Type B pancreatic cell (in vitro differentiated cells): ENCODE measurements at regions not wholly inside any gene's neighbourhood (a gene's known extent, or its start where the extent isn't known, plus 50 kb on each side); places are given as distances from the start of the nearest gene placed in this dataset.

ENCODE experiments used
- DNase-seq: peaks from one replicate; pipeline ENCODE4 v3.0.0; 2021; ENCODE audit warnings: mixed read lengths; ENCODE audit not compliant: unreplicated experiment; ENCODE audit errors: extremely low spot score
- H3K27ac Mint-ChIP-seq: 2 replicates; pipeline ENCODE4 v1.8.0; 2021; ENCODE audit warnings: mild to moderate bottlenecking, mixed read lengths
- H3K27me3 Mint-ChIP-seq: 2 replicates; pipeline ENCODE4 v1.8.0; 2021; ENCODE audit warnings: mixed read lengths
- H3K36me3 Mint-ChIP-seq: 2 replicates; pipeline ENCODE4 v1.8.0; 2021; ENCODE audit warnings: mixed read lengths
- H3K4me1 Mint-ChIP-seq: one replicate; pipeline ENCODE4 v1.8.0; 2021; ENCODE audit warnings: mixed read lengths; ENCODE audit not compliant: unreplicated experiment
- H3K4me3 Mint-ChIP-seq: 2 replicates; pipeline ENCODE4 v1.8.0; 2021; ENCODE audit warnings: mild to moderate bottlenecking, mixed read lengths
- H3K9me3 Mint-ChIP-seq: 2 replicates; pipeline ENCODE4 v1.8.0; 2021; ENCODE audit warnings: mixed read lengths
- TF ChIP-seq, protein P1 (sequence below): fragments of 200-600 bp; sonication (generic); conservative IDR thresholded peaks from 2 replicates; pipeline ENCODE4 v1.5.0; 2021; ENCODE audit warnings: antibody characterized with exemption, mild to moderate bottlenecking

GRCh38 chr20:48211847-48212246 lies 426.6 kb upstream of the SULF2 start:
- TF ChIP-seq, protein P1, sequence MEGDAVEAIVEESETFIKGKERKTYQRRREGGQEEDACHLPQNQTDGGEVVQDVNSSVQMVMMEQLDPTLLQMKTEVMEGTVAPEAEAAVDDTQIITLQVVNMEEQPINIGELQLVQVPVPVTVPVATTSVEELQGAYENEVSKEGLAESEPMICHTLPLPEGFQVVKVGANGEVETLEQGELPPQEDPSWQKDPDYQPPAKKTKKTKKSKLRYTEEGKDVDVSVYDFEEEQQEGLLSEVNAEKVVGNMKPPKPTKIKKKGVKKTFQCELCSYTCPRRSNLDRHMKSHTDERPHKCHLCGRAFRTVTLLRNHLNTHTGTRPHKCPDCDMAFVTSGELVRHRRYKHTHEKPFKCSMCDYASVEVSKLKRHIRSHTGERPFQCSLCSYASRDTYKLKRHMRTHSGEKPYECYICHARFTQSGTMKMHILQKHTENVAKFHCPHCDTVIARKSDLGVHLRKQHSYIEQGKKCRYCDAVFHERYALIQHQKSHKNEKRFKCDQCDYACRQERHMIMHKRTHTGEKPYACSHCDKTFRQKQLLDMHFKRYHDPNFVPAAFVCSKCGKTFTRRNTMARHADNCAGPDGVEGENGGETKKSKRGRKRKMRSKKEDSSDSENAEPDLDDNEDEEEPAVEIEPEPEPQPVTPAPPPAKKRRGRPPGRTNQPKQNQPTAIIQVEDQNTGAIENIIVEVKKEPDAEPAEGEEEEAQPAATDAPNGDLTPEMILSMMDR: no peak
- Mint-ChIP-seq H3K27ac (no peak overlapping the region), H3K4me1 (peaks cover 31% of the 10 kb centered on the region), H3K36me3 (no peaks in the 10 kb centered on the region), H3K27me3 (peaks cover 9% of the 10 kb centered on the region), H3K9me3 (no peaks in the 10 kb centered on the region), H3K4me3 (no peak overlapping the region)
- no peak for DNase-seq

DNA sequence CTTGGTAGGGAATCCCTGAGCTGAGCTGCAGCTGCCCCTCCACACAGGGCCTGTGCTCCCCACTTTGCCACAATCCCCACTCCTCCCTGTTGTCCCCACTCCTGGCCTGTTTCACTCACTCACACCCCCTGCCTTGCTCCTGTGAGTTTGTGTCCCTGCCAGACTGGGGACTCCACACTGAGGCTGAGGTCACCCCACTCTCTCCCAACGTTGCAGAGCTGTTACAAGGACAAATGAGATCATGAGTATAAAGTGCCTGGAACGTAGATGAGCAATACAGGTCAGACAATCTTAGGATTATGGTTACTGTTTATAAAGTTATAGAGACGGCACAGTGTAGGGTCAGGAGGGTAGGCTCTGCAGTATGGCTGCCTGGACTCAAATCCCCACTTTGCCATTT lies 426.0 kb upstream of the SULF2 start:
- DNase-seq: no peak
- Mint-ChIP-seq H3K9me3 (no peaks in the 10 kb centered on the region), H3K36me3 (no peaks in the 10 kb centered on the region), H3K27ac (no peak overlapping the region), H3K4me3 (no peak overlapping the region), H3K4me1 (peaks cover 32% of the 10 kb centered on the region), H3K27me3 (peaks cover 9% of the 10 kb centered on the region)
- TF ChIP-seq, protein P1: no peak

- peaks cover 26% of the 10 kb centered on the region for H3K4me1 Mint-ChIP-seq
- peaks cover 9% of the 10 kb centered on the region for H3K27me3 Mint-ChIP-seq
- H3K9me3 Mint-ChIP-seq: no peaks in the 10 kb centered on the region
- TF ChIP-seq, protein P1: no peak
- no peak overlapping the region for H3K4me3 Mint-ChIP-seq
- H3K27ac Mint-ChIP-seq: no peak overlapping the region
- no peak for DNase-seq
- H3K36me3 Mint-ChIP-seq: no peaks in the 10 kb centered on the region
These were observed 425.1 kb upstream of the SULF2 start for GRCh38 chr20:48210111-48211027.

DNA sequence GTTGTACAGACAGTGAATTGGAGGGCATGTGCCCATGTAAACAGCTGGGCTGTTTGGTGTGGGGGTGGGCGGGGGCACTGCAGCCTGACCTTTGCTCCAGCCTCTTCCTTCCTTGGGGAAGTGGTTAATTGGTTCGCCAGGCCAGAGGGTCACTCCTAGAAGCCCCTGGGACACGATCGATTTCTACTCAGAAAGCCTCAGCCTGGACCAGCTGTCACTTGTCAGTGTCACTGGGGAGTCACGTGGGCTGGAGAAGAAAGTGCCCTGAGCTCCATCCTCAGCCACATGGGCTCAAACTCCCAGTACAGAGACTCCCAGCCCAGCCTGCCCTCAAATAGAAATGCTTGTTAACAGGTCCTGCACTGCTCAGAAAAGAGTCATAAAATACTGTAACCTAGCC lies 423.8 kb upstream of the SULF2 start:
- TF ChIP-seq, protein P1: no peak
- H3K4me1 Mint-ChIP-seq: peaks cover 20% of the 10 kb centered on the region
- no peak overlapping the region for H3K4me3 Mint-ChIP-seq
- H3K9me3 Mint-ChIP-seq: no peaks in the 10 kb centered on the region
- no peak overlapping the region for H3K27ac Mint-ChIP-seq
- no peak for DNase-seq
- H3K36me3 Mint-ChIP-seq: no peaks in the 10 kb centered on the region
- H3K27me3 Mint-ChIP-seq: peaks cover 9% of the 10 kb centered on the region

- H3K36me3 Mint-ChIP-seq: no peaks in the 10 kb centered on the region
- no peak overlapping the region for H3K27ac Mint-ChIP-seq
- H3K9me3 Mint-ChIP-seq: no peaks in the 10 kb centered on the region
- TF ChIP-seq, protein P1: no peak
- H3K4me1 Mint-ChIP-seq: peaks cover 19% of the 10 kb centered on the region
- H3K27me3 Mint-ChIP-seq: peaks cover 11% of the 10 kb centered on the region
- DNase-seq: no peak
- no peak overlapping the region for H3K4me3 Mint-ChIP-seq
These were observed 422.9 kb upstream of the SULF2 start for GRCh38 chr20:48208176-48208575.
